IPS DF 4.7 (cell line): ENCODE measurements at regions not wholly inside any gene's neighbourhood (a gene's known extent, or its start where the extent isn't known, plus 50 kb on each side); places are given as distances from the start of the nearest gene placed in this dataset.
"Not testable (repeated sequence)": the region's sequence is repeated elsewhere in the genome, so short reads cannot be mapped to it uniquely, and the experiment has no call there.

Experiments
- DNase-seq: peaks from one replicate; pipeline ENCODE4 v3.0.0-alpha.2; 2013; ENCODE audit warnings: low spot score; ENCODE audit errors: extremely low read depth

GRCh38 chr9:84502066-84502465 lies 161.5 kb upstream of the SLC28A3 start:
- no peak for DNase-seq

- no peak for DNase-seq
Observed at GRCh38 chr9:84504360-84504759, 163.8 kb upstream of the SLC28A3 start.

DNA sequence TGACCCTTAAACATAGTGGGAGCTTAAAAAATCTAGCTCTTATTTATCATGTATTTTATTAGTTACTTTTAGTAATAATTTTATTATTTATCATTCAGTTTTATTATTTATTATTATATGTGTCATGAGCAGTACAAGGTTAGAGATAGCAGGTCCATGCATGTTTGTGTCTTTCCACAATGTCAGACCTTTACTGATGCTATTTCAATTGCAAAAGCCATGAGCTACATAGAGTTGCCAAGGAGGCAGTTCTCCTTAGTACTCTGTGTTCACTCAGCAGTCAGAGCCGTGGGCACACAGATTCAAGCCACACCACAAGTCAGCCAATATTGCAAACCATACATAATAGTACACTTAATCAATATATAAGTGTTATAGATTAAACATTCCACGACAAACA lies 157.9 kb upstream of the NTRK2 start:
- DNase-seq = no peak

GRCh38 chr9:84512493-84512892 lies 157.0 kb upstream of the NTRK2 start:
- no peak for DNase-seq

DNA sequence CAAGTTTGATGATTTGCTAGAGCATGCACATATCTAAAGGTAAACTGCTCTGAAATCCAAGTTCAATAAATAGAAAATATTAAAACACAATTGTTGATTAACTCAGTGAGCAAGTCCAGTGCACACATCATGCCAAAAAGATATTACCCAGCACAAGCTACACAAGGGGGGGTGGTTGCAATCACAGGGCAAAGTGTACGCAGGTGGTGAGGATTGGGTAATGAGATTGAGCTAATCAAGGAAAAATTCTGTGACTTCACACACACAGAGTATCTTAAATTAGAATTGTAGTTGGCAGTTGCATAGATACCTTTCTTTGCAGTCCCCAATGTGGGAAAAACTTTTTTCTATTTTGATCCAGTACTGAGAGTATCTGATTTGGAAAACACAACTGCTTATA lies 156.1 kb upstream of the NTRK2 start:
- no peak for DNase-seq

DNA sequence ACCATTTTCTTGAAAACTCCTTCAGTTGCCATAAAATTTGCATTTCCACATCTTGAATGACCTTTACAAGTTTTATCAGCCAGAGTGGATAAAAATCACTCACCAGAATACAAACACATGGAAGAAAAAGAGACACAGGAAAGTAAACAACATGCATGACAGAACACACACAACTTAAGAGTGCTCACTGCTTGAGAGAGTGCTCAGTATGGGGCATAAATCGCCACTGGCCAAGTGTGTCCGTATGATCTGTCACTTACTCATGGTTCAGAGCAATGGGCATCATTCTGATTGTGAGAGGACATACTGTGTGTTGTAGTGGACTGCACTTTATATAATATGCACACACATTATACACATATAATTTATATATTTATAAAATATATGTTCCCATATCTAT lies 155.6 kb upstream of the NTRK2 start:
- no peak for DNase-seq

DNA sequence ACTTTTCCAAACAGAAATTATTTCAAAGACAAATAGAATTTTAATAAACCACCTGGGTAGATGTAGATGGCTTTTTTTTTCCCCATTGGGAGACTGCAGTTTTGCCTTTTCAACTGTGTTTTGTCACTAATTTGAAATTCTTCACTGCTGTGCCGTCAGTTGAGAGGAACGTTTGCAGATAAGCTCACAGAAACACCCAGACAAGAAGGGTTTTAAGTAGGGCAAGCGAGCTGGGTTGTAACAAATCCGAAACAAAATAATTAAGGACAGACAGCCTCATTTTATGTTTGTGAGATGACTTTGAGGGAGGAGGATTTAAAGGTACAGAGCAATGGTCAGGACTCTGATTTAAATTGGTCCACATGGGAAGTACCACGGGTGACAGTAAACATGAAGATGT lies 155.1 kb upstream of the NTRK2 start:
- DNase-seq = no peak

DNA sequence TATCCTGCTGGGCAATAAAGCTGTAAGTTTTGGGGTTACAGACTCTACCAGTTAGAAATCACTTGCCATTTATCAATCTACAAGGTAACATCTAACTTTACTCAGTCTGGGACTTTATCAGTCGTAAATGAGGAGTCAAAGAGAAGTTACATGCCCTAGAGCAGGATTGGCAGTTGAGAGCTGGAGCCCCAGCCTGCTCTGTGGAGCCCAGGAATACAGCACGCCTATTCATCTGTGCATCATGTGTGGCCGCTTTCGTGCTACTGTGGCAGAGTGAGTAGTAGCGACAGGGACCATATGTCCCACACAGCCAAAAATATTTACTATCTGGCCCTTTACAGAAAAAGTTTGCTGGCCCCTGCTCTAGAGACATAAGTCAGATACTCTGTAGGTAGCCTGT lies 152.5 kb upstream of the NTRK2 start:
- no peak for DNase-seq

- DNase-seq = no peak
Observed at GRCh38 chr9:84519413-84519812, 150.1 kb upstream of the NTRK2 start.

GRCh38 chr9:84521208-84521607 lies 148.3 kb upstream of the NTRK2 start:
- no peak for DNase-seq

DNA sequence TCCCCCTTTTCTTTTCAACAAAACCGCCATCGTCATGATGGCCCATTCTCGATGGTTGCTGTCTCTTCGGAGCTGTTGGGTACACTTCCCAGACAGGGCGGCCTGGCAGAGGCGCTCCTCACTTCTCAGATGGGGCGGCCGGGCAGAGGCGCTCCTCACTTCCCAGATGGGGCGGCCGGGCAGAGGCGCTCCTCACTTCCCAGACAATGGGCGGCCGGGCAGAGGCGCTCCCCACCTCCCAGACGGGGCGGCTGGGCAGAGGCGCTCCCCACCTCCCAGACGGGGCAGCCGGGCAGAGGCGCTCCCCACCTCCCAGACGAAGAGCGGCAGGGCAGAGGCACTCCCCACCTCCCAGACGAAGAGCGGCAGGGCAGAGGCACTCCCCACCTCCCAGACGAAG lies 143.3 kb upstream of the NTRK2 start:
- DNase-seq = not testable (repeated sequence)

GRCh38 chr9:84527060-84527720 lies 142.3 kb upstream of the NTRK2 start:
- not testable (repeated sequence) for DNase-seq

DNA sequence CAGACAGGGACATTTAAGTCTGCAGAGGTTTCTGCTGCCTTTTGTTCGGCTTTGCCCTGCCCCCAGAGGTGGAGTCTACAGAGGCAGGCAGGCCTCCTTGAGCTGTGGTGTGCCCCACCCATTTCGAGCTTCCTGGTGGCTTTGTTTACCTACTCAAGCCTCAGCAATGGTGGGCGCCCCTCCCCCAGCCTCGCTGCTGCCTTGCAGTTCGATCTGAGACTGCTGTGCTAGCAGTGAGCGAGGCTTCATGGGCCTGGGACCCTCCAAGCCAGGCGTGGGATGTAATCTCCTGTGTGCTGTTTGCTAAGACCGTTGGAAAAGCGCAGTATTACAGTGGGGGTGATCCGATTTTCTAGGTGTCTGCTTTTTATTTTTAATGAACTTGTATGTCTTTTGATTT lies 133.6 kb upstream of the NTRK2 start:
- DNase-seq = peak; percentile 33

- DNase-seq = no peak
Observed at GRCh38 chr9:84538879-84539278, 130.7 kb upstream of the NTRK2 start.

- no peak for DNase-seq
Observed at GRCh38 chr9:84542554-84542953, 127.0 kb upstream of the NTRK2 start.

GRCh38 chr9:84554069-84554664 lies 115.4 kb upstream of the NTRK2 start:
- DNase-seq = peak; percentile 38

GRCh38 chr9:84556556-84556955 lies 113.0 kb upstream of the NTRK2 start:
- DNase-seq = no peak

- DNase-seq = no peak
Observed at GRCh38 chr9:84557751-84558150, 111.8 kb upstream of the NTRK2 start.

GRCh38 chr9:84563691-84564090 lies 105.8 kb upstream of the NTRK2 start:
- no peak for DNase-seq

- no peak for DNase-seq
Observed at GRCh38 chr9:84567805-84568204, 101.7 kb upstream of the NTRK2 start.

DNA sequence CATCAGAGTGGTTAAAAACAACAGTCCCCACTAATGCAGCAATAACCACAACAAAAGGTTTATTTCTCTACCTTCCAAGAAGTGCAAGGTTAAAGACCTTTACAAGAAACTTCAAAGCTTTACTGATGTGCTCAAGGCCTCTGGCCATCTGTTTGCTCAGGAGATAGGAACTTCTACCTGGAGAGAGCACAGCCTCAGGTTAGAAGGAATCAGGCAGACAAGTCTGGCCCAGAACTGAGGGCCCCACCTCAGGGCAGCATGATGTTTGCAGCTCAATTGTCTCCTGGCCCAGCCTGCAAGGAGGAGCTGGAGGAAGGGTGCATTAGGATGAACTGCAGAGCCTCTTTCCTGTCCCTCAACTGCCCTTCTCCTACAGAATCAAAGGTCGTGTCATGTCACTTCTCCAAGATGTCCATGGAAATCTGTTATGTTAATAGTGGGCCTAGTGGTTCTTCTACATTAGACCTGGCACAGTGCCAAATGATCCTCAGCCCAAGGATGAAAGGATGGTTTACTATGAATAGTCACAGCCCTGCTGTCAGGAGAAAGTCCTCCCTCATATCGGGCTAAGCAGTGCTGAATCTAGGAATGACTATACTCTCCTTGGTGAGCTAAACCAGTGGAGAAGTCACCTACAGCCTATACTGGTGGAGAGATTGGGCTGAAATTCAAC lies 98.9 kb upstream of the NTRK2 start:
- no peak for DNase-seq

GRCh38 chr9:84573083-84573482 lies 96.4 kb upstream of the NTRK2 start:
- DNase-seq = no peak

DNA sequence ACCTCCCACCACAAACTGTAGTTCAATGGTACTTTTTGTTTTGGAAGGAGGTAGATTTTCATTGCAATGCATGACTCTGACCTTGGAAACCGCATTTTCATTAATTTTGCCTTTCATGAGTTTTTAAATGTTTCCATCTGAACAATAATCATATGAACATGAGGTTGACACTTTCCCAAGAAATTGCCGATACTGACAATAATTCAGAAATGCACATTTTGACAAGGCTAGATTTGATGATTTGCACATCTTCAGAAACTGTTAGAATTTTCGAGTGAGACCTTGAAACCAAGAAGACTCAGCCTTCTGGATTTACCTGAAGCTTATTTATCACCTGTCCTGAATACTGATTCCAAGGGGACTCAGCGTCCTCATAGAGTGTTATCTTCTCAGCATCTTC lies 93.8 kb upstream of the NTRK2 start:
- no peak for DNase-seq
